ENCODE measurements at regions not wholly inside any gene's neighbourhood (a gene's known extent, or its start where the extent isn't known, plus 50 kb on each side); places are given as distances from the start of the nearest gene placed in this dataset.

DNA sequence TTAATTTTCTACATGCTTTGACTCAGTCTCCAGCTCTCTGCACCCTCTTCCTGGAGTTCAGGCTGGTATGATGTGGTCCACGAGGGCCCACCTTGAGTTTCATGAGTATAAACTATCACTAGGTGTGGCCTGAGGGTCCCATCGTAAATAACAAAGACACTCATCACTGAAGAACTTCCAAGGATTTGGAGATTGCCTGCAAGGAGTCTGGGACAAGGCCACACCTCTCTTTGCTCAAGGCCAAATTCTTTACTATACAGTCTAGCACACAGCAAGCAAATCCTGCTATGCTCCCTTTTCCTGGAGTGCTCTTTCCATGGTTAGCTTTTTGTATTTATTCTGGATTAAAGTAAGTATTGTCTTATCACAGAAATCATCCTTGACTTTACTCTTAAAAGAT, 271.9 kb downstream of the SLC16A7 start:
- Histone ChIP-seq H4K20me1 (replicated peaks in 1 of 2; ENCODE audit: control insufficient read depth in 1 of 2, insufficient read depth in 2 of 2, low read length in 2 of 2) (no peaks in the 10 kb centered on the region), H3K79me1 (ENCODE audit: low read depth, low read length) (no peaks in the 10 kb centered on the region), H3K4me3 (ENCODE audit: extremely low read depth in 1 of 4, insufficient read depth in 2 of 4, low read depth in 3 of 4, low read length in 4 of 4) (no peak overlapping the region), H3K23ac (ENCODE audit: insufficient read length) (no peak overlapping the region), H3K14ac (ENCODE audit: insufficient read length) (no peak overlapping the region), H2AK5ac (ENCODE audit: low read depth, low read length) (no peak overlapping the region), H3K27me3 (replicated peaks in 1 of 4; ENCODE audit: control insufficient read depth in 3 of 4, extremely low read depth in 1 of 4, insufficient read depth in 3 of 4, low read length in 3 of 4) (no peaks in the 10 kb centered on the region), H3K18ac (ENCODE audit: extremely low read depth, low read length) (no peak overlapping the region), H3K4me2 (ENCODE audit: insufficient read depth in 1 of 2, low read depth in 2 of 2, low read length in 2 of 2) (no peak overlapping the region), H2BK20ac (ENCODE audit: low read length) (no peak overlapping the region), H2BK5ac (ENCODE audit: low read depth, low read length) (no peak overlapping the region), H3K9me3 (ENCODE audit: insufficient read depth in 2 of 2, low read depth in 1 of 2, low read length in 1 of 2) (no peaks in the 10 kb centered on the region), H2BK120ac (replicated peaks; ENCODE audit: low read depth, low read length) (no peak overlapping the region), H2BK12ac (ENCODE audit: low read depth, low read length) (no peak overlapping the region), H2AFZ (ENCODE audit: low read length) (no peak overlapping the region), H4K5ac (ENCODE audit: insufficient read length, low read depth, low read length) (no peak overlapping the region), H3K9ac (replicated peaks in 1 of 4; ENCODE audit: extremely low read depth in 1 of 4, low read depth in 3 of 4, low read length in 3 of 4) (no peak overlapping the region), H4K8ac (ENCODE audit: extremely low read depth, insufficient read depth, low read length) (no peak overlapping the region), H3K79me2 (ENCODE audit: control insufficient read depth in 1 of 2, insufficient read depth in 2 of 2, low read length in 2 of 2) (no peaks in the 10 kb centered on the region), H3K56ac (replicated peaks; ENCODE audit: insufficient read length, low read depth, low read length) (no peak overlapping the region), H3K23me2 (ENCODE audit: low read depth, low read length) (no peaks in the 10 kb centered on the region), H3K4ac (replicated peaks; ENCODE audit: insufficient read length, low read depth, low read length) (no peak overlapping the region), H3K4me1 (replicated peaks in 1 of 4; ENCODE audit: control insufficient read depth in 3 of 4, insufficient read depth in 4 of 4, low read length in 3 of 4) (no peaks in the 10 kb centered on the region; a peak in 1 of 7 replicates), H3K36me3 (ENCODE audit: control insufficient read depth in 2 of 4, insufficient read depth in 4 of 4, low read length in 3 of 4) (no peaks in the 10 kb centered on the region), H4K91ac (replicated peaks; ENCODE audit: insufficient read length, low read length) (no peak overlapping the region), H3K27ac (ENCODE audit: low read depth, low read length) (no peak overlapping the region), H2BK15ac (ENCODE audit: low read length) (no peak overlapping the region)
- FAIRE-seq (no peak), DNase-seq (ENCODE audit: low read depth in 1 of 2, low spot score in 2 of 2) (no peak)
- WGBS, 2 experiments (ENCODE audit: extremely low coverage in 1 of 2, insufficient coverage in 1 of 2, insufficient read length in 1 of 2, insufficient replicate concordance in 2 of 2, low coverage in 1 of 2, low lambda C conversion rate in 2 of 2, missing lambda C conversion rate in 1 of 2) = 90% methylated on average over 2 of the region's 2 CpGs; no CpG with 5 or more reads in 1 of the 2 experiments
- ChIA-PET POLR2A (ENCODE audit: partially characterized antibody) (no interaction called here), CTCF (ENCODE audit: partially characterized antibody) (interaction anchor here (1.5 kb wide), 1 partner anchor 32 kb away, joined by 4 read pairs; no protein-coding TSS in a partner anchor)
- TF ChIP-seq, protein P1, sequence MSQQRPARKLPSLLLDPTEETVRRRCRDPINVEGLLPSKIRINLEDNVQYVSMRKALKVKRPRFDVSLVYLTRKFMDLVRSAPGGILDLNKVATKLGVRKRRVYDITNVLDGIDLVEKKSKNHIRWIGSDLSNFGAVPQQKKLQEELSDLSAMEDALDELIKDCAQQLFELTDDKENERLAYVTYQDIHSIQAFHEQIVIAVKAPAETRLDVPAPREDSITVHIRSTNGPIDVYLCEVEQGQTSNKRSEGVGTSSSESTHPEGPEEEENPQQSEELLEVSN (IDR thresholded peaks at IDR 0.05) = no peak
- no peak for TF ChIP-seq FOSL1 (IDR thresholded peaks at IDR 0.05; ENCODE audit: insufficient read depth, low read depth, low read length)
- no peak for TF ChIP-seq SIRT6 (IDR thresholded peaks at IDR 0.05; ENCODE audit: low read length)
- TF ChIP-seq, protein P2, sequence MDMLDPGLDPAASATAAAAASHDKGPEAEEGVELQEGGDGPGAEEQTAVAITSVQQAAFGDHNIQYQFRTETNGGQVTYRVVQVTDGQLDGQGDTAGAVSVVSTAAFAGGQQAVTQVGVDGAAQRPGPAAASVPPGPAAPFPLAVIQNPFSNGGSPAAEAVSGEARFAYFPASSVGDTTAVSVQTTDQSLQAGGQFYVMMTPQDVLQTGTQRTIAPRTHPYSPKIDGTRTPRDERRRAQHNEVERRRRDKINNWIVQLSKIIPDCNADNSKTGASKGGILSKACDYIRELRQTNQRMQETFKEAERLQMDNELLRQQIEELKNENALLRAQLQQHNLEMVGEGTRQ (IDR thresholded peaks at IDR 0.05; ENCODE audit: low read length) = no peak
- TF ChIP-seq CHD2 (IDR thresholded peaks at IDR 0.05; ENCODE audit: low read length) = no peak
- TF ChIP-seq, protein P3, sequence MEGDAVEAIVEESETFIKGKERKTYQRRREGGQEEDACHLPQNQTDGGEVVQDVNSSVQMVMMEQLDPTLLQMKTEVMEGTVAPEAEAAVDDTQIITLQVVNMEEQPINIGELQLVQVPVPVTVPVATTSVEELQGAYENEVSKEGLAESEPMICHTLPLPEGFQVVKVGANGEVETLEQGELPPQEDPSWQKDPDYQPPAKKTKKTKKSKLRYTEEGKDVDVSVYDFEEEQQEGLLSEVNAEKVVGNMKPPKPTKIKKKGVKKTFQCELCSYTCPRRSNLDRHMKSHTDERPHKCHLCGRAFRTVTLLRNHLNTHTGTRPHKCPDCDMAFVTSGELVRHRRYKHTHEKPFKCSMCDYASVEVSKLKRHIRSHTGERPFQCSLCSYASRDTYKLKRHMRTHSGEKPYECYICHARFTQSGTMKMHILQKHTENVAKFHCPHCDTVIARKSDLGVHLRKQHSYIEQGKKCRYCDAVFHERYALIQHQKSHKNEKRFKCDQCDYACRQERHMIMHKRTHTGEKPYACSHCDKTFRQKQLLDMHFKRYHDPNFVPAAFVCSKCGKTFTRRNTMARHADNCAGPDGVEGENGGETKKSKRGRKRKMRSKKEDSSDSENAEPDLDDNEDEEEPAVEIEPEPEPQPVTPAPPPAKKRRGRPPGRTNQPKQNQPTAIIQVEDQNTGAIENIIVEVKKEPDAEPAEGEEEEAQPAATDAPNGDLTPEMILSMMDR (IDR thresholded peaks at IDR 0.05; ENCODE audit: control extremely low read depth in 1 of 3, insufficient read depth in 1 of 3, low read depth in 1 of 3, low read length in 3 of 3) = no peak
- no peak for TF ChIP-seq SUZ12 (IDR thresholded peaks at IDR 0.05; ENCODE audit: low read length)
- no peak for TF ChIP-seq KDM4A (IDR thresholded peaks at IDR 0.05; ENCODE audit: low read depth, low read length, severe bottlenecking)
- TF ChIP-seq GABPA (IDR thresholded peaks at IDR 0.05; ENCODE audit: borderline replicate concordance, insufficient read depth, low read length) = no peak
- no peak for TF ChIP-seq SIX5 (IDR thresholded peaks at IDR 0.05; ENCODE audit: low read depth, low read length)
